DOHH2 (cell line): ENCODE measurements at regions not wholly inside any gene's neighbourhood (a gene's known extent, or its start where the extent isn't known, plus 50 kb on each side); places are given as distances from the start of the nearest gene placed in this dataset.

ENCODE experiments used
- H3F3A ChIP-seq: fragments of 200-600 bp; sonication (generic), shearing (Covaris generic); 2 replicates; pipeline ENCODE4 v1.6.0; 2016; ENCODE audit warnings: antibody characterized with exemption, mild to moderate bottlenecking; ENCODE audit not compliant: control insufficient read depth, insufficient read depth
- H3K27ac ChIP-seq: fragments of 200-600 bp; sonication (generic); 2 replicates; pipeline ENCODE4 v1.5.1; 2014; ENCODE audit warnings: low read depth, mild to moderate bottlenecking, low read length, moderate library complexity
- H3K27me3 ChIP-seq: fragments of 200-600 bp; sonication (generic); 2 replicates; pipeline ENCODE4 v1.6.1; 2014; ENCODE audit warnings: mild to moderate bottlenecking, low read length, mixed read lengths; ENCODE audit not compliant: control insufficient read depth
- H3K36me3 ChIP-seq: fragments of 200-600 bp; sonication (generic); 2 replicates; pipeline ENCODE4 v1.6.1; 2014; ENCODE audit warnings: mild to moderate bottlenecking, low read length, moderate library complexity, mixed read lengths; ENCODE audit not compliant: control insufficient read depth
- H3K4me1 ChIP-seq: fragments of 200-600 bp; sonication (generic); 2 replicates; pipeline ENCODE4 v1.6.1; 2014; ENCODE audit warnings: mild to moderate bottlenecking, low read length, mixed read lengths; ENCODE audit not compliant: control insufficient read depth
- H3K4me2 ChIP-seq: fragments of 200-600 bp; sonication (generic); 2 replicates; pipeline ENCODE4 v1.6.0; 2014; ENCODE audit warnings: mild to moderate bottlenecking, low read length, moderate library complexity
- H3K4me3 ChIP-seq: fragments of 200-600 bp; sonication (generic); 2 replicates; pipeline ENCODE4 v1.5.1; 2014; ENCODE audit warnings: mild to moderate bottlenecking, low read length, mixed read lengths
- H3K79me2 ChIP-seq: fragments of 200-600 bp; sonication (generic); 2 replicates; pipeline ENCODE4 v1.6.1; 2014; ENCODE audit warnings: mild to moderate bottlenecking, low read length, mixed read lengths; ENCODE audit not compliant: control insufficient read depth
- H3K9me2 ChIP-seq: fragments of 200-600 bp; sonication (generic); replicated peaks from 2 replicates; pipeline ENCODE4 v1.6.1; 2014; ENCODE audit warnings: mild to moderate bottlenecking, low read length, mixed read lengths; ENCODE audit not compliant: control insufficient read depth
- H3K9me3 ChIP-seq: fragments of 200-600 bp; sonication (generic); 2 replicates; pipeline ENCODE4 v1.6.1; 2014; ENCODE audit warnings: antibody characterized with exemption, low read length, mixed read lengths; ENCODE audit not compliant: control insufficient read depth, insufficient read depth
- H4K20me1 ChIP-seq: fragments of 200-600 bp; sonication (generic); 2 replicates; pipeline ENCODE4 v1.6.0; 2014; ENCODE audit warnings: low read depth, mild to moderate bottlenecking, antibody characterized with exemption, low read length, moderate library complexity; ENCODE audit not compliant: control insufficient read depth, insufficient read depth
- CTCF ChIP-seq: fragments of 200-600 bp; sonication (generic); IDR thresholded peaks from one replicate; pipeline ENCODE4 v1.5.1; 2014; ENCODE audit warnings: antibody characterized with exemption, mild to moderate bottlenecking, low read depth, low read length; ENCODE audit not compliant: poor library complexity, severe bottlenecking
- EZH2phosphoT487 ChIP-seq: fragments of 200-600 bp; sonication (generic); IDR thresholded peaks from 2 replicates; pipeline ENCODE4 v1.6.1; 2017; ENCODE audit warnings: borderline replicate concordance, mild to moderate bottlenecking, antibody characterized with exemption, low read length, moderate library complexity, mixed read lengths

DNA sequence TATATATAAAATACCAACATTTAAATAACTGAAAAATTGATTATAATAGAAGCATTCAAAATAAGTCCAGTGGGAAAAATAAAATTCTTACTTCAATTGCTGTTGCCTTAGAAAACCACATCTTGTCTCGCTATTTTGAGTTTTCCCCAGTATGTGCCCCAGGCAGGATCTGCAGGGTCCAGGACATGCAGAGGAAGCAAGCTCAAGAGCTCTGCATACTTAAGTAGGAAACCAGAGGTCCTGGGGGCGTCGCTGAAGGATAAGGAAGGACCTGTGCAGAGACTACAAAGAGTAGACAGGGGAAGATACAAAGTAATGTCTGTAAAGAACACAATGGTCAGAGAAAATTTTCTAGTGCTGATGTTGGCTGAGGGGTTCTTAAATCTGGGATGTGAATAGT lies 310.5 kb upstream of the EMCN start:
- no peak overlapping the region for H3K27ac ChIP-seq
- H3K36me3 ChIP-seq: no peaks in the 10 kb centered on the region
- H3K4me3 ChIP-seq: no peak overlapping the region
- no peaks in the 10 kb centered on the region for H4K20me1 ChIP-seq
- H3K4me2 ChIP-seq: no peak overlapping the region
- H3K9me3 ChIP-seq: no peaks in the 10 kb centered on the region
- TF ChIP-seq EZH2phosphoT487 (no peak), CTCF (no peak)
- H3K9me2 ChIP-seq: no peaks in the 10 kb centered on the region
- no peaks in the 10 kb centered on the region for H3K4me1 ChIP-seq
- no peaks in the 10 kb centered on the region for H3F3A ChIP-seq
- no peaks in the 10 kb centered on the region for H3K27me3 ChIP-seq
- no peaks in the 10 kb centered on the region for H3K79me2 ChIP-seq

DNA sequence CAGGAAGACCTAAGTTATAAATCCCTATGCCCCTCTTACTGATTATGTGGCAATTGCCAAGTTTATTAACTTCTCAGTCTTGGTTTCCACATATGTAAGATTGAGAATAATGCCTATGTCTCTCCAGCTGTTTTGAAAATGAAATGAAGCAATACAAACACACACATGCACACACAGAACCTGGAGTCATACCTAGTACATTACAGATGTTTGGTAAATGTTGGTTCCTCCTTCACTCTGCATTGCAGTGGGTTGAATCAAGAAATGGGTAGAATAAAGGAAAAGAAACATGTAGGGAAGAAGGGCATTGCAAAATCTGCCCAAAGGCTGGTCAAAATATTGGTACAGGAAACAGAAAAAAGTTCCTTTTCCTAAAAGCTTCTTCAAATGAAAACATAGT lies 309.9 kb upstream of the EMCN start:
- TF ChIP-seq CTCF (no peak), EZH2phosphoT487 (no peak)
- no peak overlapping the region for H3K4me2 ChIP-seq
- no peaks in the 10 kb centered on the region for H3K4me1 ChIP-seq
- no peaks in the 10 kb centered on the region for H3K79me2 ChIP-seq
- no peaks in the 10 kb centered on the region for H3K36me3 ChIP-seq
- H4K20me1 ChIP-seq: no peaks in the 10 kb centered on the region
- H3K4me3 ChIP-seq: no peak overlapping the region
- no peaks in the 10 kb centered on the region for H3K9me3 ChIP-seq
- H3K9me2 ChIP-seq: no peaks in the 10 kb centered on the region
- H3F3A ChIP-seq: no peaks in the 10 kb centered on the region
- H3K27ac ChIP-seq: no peak overlapping the region
- H3K27me3 ChIP-seq: no peaks in the 10 kb centered on the region

GRCh38 chr4:100826808-100827548 lies 309.2 kb upstream of the EMCN start:
- Histone ChIP-seq H3F3A (no peaks in the 10 kb centered on the region), H3K36me3 (no peaks in the 10 kb centered on the region), H3K27me3 (no peaks in the 10 kb centered on the region), H3K9me2 (no peaks in the 10 kb centered on the region), H4K20me1 (no peaks in the 10 kb centered on the region), H3K4me2 (no peak overlapping the region), H3K9me3 (no peaks in the 10 kb centered on the region), H3K4me3 (no peak overlapping the region), H3K79me2 (no peaks in the 10 kb centered on the region), H3K27ac (no peak overlapping the region), H3K4me1 (no peaks in the 10 kb centered on the region)
- TF ChIP-seq CTCF (no peak), EZH2phosphoT487 (no peak)
